Endothelial cell of umbilical vein (primary cell): ENCODE measurements at regions not wholly inside any gene's neighbourhood (a gene's known extent, or its start where the extent isn't known, plus 50 kb on each side); places are given as distances from the start of the nearest gene placed in this dataset.

Experiments
- BruUV-seq: library from RNA; stranded (reverse); fragments of 400-500 nt; replicated peaks from 2 replicates; lab custom pipeline; 2021; lab: Mats Ljungman, UMichigan
- CTCF ChIA-PET: fragments of 300-600, 350-600 bp; sonication (Branson Sonifier 250); formaldehyde crosslinking; loops from one replicate; lab custom pipeline; 2021; ENCODE audit warnings: antibody characterized with exemption, inconsistent platforms; lab: Charles Lee
- POLR2A ChIA-PET: fragments of 300-600, 350-600 bp; sonication (Branson Sonifier 250); formaldehyde crosslinking; loops from one replicate; lab custom pipeline; 2021; ENCODE audit warnings: antibody characterized with exemption, inconsistent platforms; lab: Charles Lee
- DNase-seq: peaks from one replicate; pipeline ENCODE4 v3.0.0-alpha.2; 2011; ENCODE audit warnings: low read depth, low spot score
- FAIRE-seq: peaks from 2 replicates; lab custom pipeline; 2011; peaks lifted over from hg19 to GRCh38; lab: Jason Lieb, UNC
- H2AFZ ChIP-seq: 2 replicates; pipeline ENCODE4 v1.6.0; 2012; ENCODE audit warnings: low read depth, low read length, control low read depth, inconsistent platforms
- H3K27ac ChIP-seq: 2 replicates; pipeline ENCODE4 v1.5.1; 2011; ENCODE audit warnings: low read depth, mild to moderate bottlenecking, control low read depth, low read length, moderate library complexity; ENCODE audit not compliant: insufficient read depth
- H3K27me3 ChIP-seq, 2 experiments: 2 replicates each; pipeline versions ENCODE4 v1.6.0 to v1.6.1; 2011; ENCODE audit warnings: low read length in 2 of 2, mixed read lengths in 1 of 2; ENCODE audit not compliant: control insufficient read depth in 2 of 2, insufficient read depth in 2 of 2
- H3K36me3 ChIP-seq, 2 experiments: 2 replicates in 1 of 2; 3 replicates in 1 of 2; pipeline ENCODE4 v1.5.1; 2011; ENCODE audit warnings: low read length in 2 of 2, mild to moderate bottlenecking in 1 of 2, moderate library complexity in 1 of 2; ENCODE audit not compliant: control insufficient read depth in 2 of 2, insufficient read depth in 2 of 2; ENCODE audit errors: extremely low read depth in 1 of 2
- H3K4me1 ChIP-seq: 3 replicates; pipeline ENCODE4 v1.5.1; 2011; ENCODE audit warnings: mild to moderate bottlenecking, low read length; ENCODE audit not compliant: control insufficient read depth, insufficient read depth; ENCODE audit errors: extremely low read depth
- H3K4me2 ChIP-seq: 2 replicates; pipeline ENCODE4 v1.6.1; 2011; ENCODE audit warnings: low read length, control low read depth, mixed read lengths; ENCODE audit not compliant: insufficient read depth
- H3K4me3 ChIP-seq, 3 experiments: fragments of 200-600 bp in 1 of 3; sonication (generic), shearing (Covaris generic) in 1 of 3; replicated peaks in 1 of 3; 2 replicates each; pipeline ENCODE4 v1.5.1; 2011 to 2016; ENCODE audit warnings: control low read depth in 3 of 3, low read length in 3 of 3, mild to moderate bottlenecking in 2 of 3, inconsistent platforms in 1 of 3, low read depth in 1 of 3, moderate library complexity in 1 of 3; ENCODE audit not compliant: insufficient read depth in 1 of 3
- H3K79me2 ChIP-seq: 2 replicates; pipeline ENCODE4 v1.6.0; 2012; ENCODE audit warnings: low read length, inconsistent platforms; ENCODE audit not compliant: control insufficient read depth, insufficient read depth
- H3K9ac ChIP-seq: replicated peaks from 2 replicates; pipeline ENCODE3; 2011; ENCODE audit warnings: low read length, control low read depth; ENCODE audit not compliant: insufficient read depth; ENCODE audit errors: extremely low read depth
- H3K9me1 ChIP-seq: replicated peaks from 3 replicates; pipeline ENCODE4 v1.6.0; 2011; ENCODE audit warnings: mild to moderate bottlenecking, low read length; ENCODE audit not compliant: control insufficient read depth, insufficient read depth; ENCODE audit errors: extremely low read depth
- H3K9me3 ChIP-seq: replicated peaks from 2 replicates; pipeline ENCODE4 v1.5.1; 2012; ENCODE audit warnings: low read length, inconsistent platforms; ENCODE audit not compliant: control insufficient read depth, insufficient read depth
- H4K20me1 ChIP-seq: replicated peaks from 2 replicates; pipeline ENCODE3; 2011; ENCODE audit warnings: mild to moderate bottlenecking, low read length; ENCODE audit not compliant: control insufficient read depth, insufficient read depth; ENCODE audit errors: extremely low read depth
- CTCF ChIP-seq, 2 donors: IDR thresholded peaks; 1 replicate in 1 of 2; 2 replicates in 1 of 2; pipeline ENCODE4 v1.5.1; 2011; ENCODE audit warnings: low read length in 2 of 2, mild to moderate bottlenecking in 2 of 2, moderate library complexity in 2 of 2, control low read depth in 1 of 2, inconsistent platforms in 1 of 2, low read depth in 1 of 2; ENCODE audit not compliant: insufficient read depth in 1 of 2; ENCODE audit errors: extremely low read depth in 1 of 2
- EZH2 ChIP-seq: IDR thresholded peaks from 2 replicates; pipeline ENCODE4 v1.6.1; 2012; ENCODE audit warnings: borderline replicate concordance, low read depth, mild to moderate bottlenecking, moderate library complexity, low read length, inconsistent platforms; ENCODE audit not compliant: severe bottlenecking
- FOS ChIP-seq: IDR thresholded peaks from 2 replicates; pipeline ENCODE4 v1.6.1; 2011; ENCODE audit warnings: mild to moderate bottlenecking, low read length, moderate library complexity, borderline replicate concordance; ENCODE audit not compliant: insufficient read depth
- GATA2 ChIP-seq: IDR thresholded peaks from 2 replicates; pipeline ENCODE4 v1.7.0; 2011; ENCODE audit warnings: low read depth, mild to moderate bottlenecking, moderate library complexity, mixed read lengths, low read length; ENCODE audit not compliant: insufficient read length, insufficient read depth
- JUN ChIP-seq: IDR thresholded peaks from 2 replicates; pipeline ENCODE4 v1.6.1; 2011; ENCODE audit warnings: borderline replicate concordance, low read depth; ENCODE audit not compliant: insufficient read length, insufficient read depth
- MAX ChIP-seq: IDR thresholded peaks from 2 replicates; pipeline ENCODE4 v1.6.1; 2011; ENCODE audit not compliant: insufficient read depth, insufficient read length
- MYC ChIP-seq: IDR thresholded peaks from one replicate; pipeline ENCODE4 v1.6.1; 2011; ENCODE audit warnings: mild to moderate bottlenecking, low read depth, low read length
- POLR2A ChIP-seq: IDR thresholded peaks from 2 replicates; pipeline ENCODE4 v1.6.1; 2012; ENCODE audit warnings: low read depth, mild to moderate bottlenecking, control low read depth, low read length
- POLR2AphosphoS5 ChIP-seq: IDR thresholded peaks from 2 replicates; pipeline ENCODE4 v1.6.1; 2012; ENCODE audit warnings: low read depth, mild to moderate bottlenecking, control low read depth, low read length, moderate library complexity; ENCODE audit not compliant: insufficient read depth
- dilution Hi-C: fragments of 300-500 bp; cut with MboI; formaldehyde crosslinking; loops from one replicate; pipeline ENCODE4 v1.15.0; 2019; ENCODE audit warnings: low sequenced_read_pairs; ENCODE audit not compliant: extremely low pct_ligation_motif_present
- intact Hi-C: fragments of 100-400 bp; cut with micrococcal nuclease; formaldehyde crosslinking; loops from one replicate; pipeline ENCODE4 v1.10.0; 2022

DNA sequence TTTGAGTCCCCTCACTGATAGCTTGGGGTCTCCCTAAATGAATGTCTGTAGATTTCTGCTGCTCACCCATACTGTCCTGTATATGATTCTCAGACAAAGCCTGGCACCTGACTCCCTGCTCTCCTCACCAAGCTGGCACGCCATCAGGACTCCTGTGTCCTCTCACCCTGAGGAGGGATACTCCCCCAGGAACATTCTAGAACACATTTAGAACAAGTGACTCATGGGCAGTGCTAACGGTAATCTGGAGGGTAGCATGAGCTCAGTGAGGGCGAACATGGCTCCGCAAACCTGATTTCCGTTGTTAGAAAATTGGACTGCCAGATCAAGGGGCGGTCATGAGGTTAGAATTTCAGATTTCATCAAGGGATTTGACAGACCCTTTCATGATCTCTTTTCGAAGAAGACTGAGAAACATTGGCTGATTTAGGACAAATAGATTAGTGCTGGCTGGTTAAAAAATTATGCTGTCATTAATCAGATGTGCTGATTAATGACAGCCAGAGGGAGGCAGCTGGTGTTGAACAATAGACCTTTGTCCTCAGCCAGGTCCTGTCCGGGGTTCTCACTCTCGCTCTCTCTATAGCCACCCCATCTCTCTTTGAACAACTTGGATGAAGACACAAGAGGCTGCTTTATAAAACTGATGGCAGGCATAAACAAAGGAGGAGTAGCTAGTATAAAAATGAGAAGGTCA lies 244.3 kb downstream of the PTTG2 start:
- H3K36me3 ChIP-seq, result no peaks in the 10 kb centered on the region
- TF ChIP-seq POLR2AphosphoS5, result no peak
- no peak for TF ChIP-seq CTCF (IDR thresholded peaks at IDR 0.05; ENCODE audit: extremely low read depth in 1 of 2, insufficient read depth in 1 of 2, low read depth in 1 of 2, low read length in 2 of 2)
- TF ChIP-seq JUN, result no peak
- no peak for TF ChIP-seq FOS
- TF ChIP-seq GATA2, result no peak
- TF ChIP-seq MYC, result no peak
- no peak for TF ChIP-seq POLR2A
- no peak for TF ChIP-seq EZH2
- no peak for TF ChIP-seq MAX
- H3K9me3 ChIP-seq, result no peaks in the 10 kb centered on the region
- no peaks in the 10 kb centered on the region for H3K9me1 ChIP-seq
- no TSS peak for BruUV-seq
- no peak overlapping the region for H2AFZ ChIP-seq
- no peak overlapping the region for H3K4me3 ChIP-seq
- no peak overlapping the region for H3K9ac ChIP-seq
- no peaks in the 10 kb centered on the region for H4K20me1 ChIP-seq
- no peak overlapping the region for H3K27ac ChIP-seq
- dilution Hi-C loops (no loop called here), intact Hi-C loops (no loop called here)
- no peak overlapping the region for H3K4me2 ChIP-seq
- ChIA-PET POLR2A (no interaction called here), CTCF (interaction anchor here (0.8 to 2.2 kb wide), 6 partner anchors 9 to 115 kb away, joined by 3 to 14 read pairs (median 4); no protein-coding TSS in a partner anchor)
- DNase-seq (no peak), FAIRE-seq (no peak)
- H3K4me1 ChIP-seq, result no peaks in the 10 kb centered on the region
- H3K79me2 ChIP-seq, result no peaks in the 10 kb centered on the region
- H3K27me3 ChIP-seq, result peaks cover 9 to 13% of the 10 kb centered on the region in 2 experiments
